DND-41 (cell line): ENCODE measurements at regions not wholly inside any gene's neighbourhood (a gene's known extent, or its start where the extent isn't known, plus 50 kb on each side); places are given as distances from the start of the nearest gene placed in this dataset.

Experiments
- EZH2 ChIP-seq: IDR thresholded peaks from 3 replicates; pipeline ENCODE4 v1.6.1; 2012; ENCODE audit warnings: borderline replicate concordance, low read depth, mild to moderate bottlenecking, moderate library complexity, low read length, inconsistent platforms; ENCODE audit not compliant: severe bottlenecking
- TF ChIP-seq, protein P1 (sequence below): IDR thresholded peaks from 2 replicates; pipeline ENCODE4 v1.5.1; 2012; ENCODE audit warnings: borderline replicate concordance, low read length, moderate library complexity, mild to moderate bottlenecking; ENCODE audit not compliant: poor library complexity, severe bottlenecking; ENCODE audit errors: extremely low read depth

DNA sequence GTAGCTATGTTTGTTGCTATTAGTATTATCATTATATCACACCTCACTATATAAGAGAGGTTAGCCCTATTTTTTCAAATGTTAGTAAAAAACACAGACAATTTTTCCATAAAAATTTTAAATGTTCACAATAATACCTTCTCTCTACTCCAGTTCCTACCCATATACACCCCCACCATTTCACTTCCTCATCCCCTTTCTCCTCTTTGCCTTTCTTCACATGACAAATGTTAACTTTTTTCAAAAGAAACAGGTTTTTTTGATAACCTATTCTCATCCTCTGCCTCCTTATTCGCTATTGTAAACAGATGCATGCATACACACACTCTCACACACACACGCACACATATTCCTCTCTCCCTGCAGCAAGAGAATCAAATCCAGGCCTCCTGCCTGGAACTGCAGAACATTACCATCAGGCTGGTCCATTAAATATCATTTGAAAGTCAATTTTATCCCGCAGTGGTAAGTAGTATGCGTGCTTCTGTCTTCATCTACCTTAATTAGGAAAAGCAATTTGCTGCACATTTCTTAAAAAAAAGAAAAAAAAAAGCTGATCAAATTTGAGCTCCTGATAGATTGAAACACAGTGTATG, 55.5 kb downstream of the MID1IP1 start:
- TF ChIP-seq, protein P1, sequence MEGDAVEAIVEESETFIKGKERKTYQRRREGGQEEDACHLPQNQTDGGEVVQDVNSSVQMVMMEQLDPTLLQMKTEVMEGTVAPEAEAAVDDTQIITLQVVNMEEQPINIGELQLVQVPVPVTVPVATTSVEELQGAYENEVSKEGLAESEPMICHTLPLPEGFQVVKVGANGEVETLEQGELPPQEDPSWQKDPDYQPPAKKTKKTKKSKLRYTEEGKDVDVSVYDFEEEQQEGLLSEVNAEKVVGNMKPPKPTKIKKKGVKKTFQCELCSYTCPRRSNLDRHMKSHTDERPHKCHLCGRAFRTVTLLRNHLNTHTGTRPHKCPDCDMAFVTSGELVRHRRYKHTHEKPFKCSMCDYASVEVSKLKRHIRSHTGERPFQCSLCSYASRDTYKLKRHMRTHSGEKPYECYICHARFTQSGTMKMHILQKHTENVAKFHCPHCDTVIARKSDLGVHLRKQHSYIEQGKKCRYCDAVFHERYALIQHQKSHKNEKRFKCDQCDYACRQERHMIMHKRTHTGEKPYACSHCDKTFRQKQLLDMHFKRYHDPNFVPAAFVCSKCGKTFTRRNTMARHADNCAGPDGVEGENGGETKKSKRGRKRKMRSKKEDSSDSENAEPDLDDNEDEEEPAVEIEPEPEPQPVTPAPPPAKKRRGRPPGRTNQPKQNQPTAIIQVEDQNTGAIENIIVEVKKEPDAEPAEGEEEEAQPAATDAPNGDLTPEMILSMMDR = no peak
- no peak for TF ChIP-seq EZH2
